AG10803 (cell line): ENCODE measurements at regions not wholly inside any gene's neighbourhood (a gene's known extent, or its start where the extent isn't known, plus 50 kb on each side); places are given as distances from the start of the nearest gene placed in this dataset.

Experiments used
- DNase-seq: peaks from one replicate; pipeline ENCODE4 v3.0.0; 2010; ENCODE audit warnings: low read depth
- H3K4me3 ChIP-seq: 2 replicates; pipeline ENCODE4 v1.5.1; 2011; ENCODE audit warnings: mild to moderate bottlenecking, low read length, control low read depth
- CTCF ChIP-seq: conservative IDR thresholded peaks from 2 replicates; pipeline ENCODE4 v1.5.1; 2011; ENCODE audit warnings: mild to moderate bottlenecking, low read length, control low read depth, inconsistent platforms

DNA sequence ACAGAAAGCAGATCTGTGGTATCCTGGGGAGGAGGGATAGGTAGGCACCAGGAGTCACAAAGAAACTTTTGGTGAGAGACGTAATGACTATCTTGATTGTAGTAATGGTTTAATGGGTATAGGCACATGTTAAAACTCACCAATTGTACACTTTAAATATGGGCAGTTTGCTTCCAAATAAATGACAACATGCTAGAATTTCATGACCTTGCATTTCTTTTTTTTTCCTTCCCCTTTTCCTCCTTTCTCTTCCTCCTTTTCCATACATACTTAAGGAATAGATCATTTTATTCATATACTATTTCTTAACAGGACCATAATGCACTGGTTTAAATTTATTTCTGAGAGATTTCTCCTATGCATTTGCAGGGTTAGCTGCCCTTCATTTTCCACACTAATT is 341.8 kb downstream of the TMEM182 start:
- TF ChIP-seq CTCF: no peak
- DNase-seq: no peak
- no peak overlapping the region for H3K4me3 ChIP-seq

GRCh38 chr2:103119352-103119751 is 357.5 kb downstream of the TMEM182 start:
- no peak for DNase-seq
- H3K4me3 ChIP-seq: no peak overlapping the region
- TF ChIP-seq CTCF: no peak

GRCh38 chr2:103121106-103121505 is 359.3 kb downstream of the TMEM182 start:
- no peak overlapping the region for H3K4me3 ChIP-seq
- DNase-seq: no peak
- TF ChIP-seq CTCF: no peak

DNA sequence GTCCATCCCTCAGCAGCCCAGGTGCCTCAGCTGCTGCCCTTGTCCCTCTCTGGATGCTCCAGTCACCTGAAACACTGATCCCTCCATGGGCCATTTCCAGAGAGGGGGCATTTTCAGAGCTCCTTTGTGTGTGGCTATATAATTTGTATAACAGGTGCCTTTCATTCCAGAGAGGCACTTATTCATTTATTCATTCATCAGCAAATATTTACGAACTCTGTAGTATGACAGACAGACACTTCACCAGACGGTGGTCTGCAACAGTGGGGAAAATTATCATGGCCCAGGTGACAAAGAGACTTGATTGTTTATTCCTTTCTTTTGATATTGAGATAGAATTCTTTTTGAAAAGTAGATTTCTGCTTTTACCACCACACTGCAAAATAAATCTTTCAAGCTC is 361.7 kb downstream of the TMEM182 start:
- TF ChIP-seq CTCF: no peak

GRCh38 chr2:103130857-103131256 is 369.0 kb downstream of the TMEM182 start:
- no peak for TF ChIP-seq CTCF
- DNase-seq: no peak
- no peak overlapping the region for H3K4me3 ChIP-seq

More for the DNA sequence above, 361.7 kb downstream of the TMEM182 start:
- no peak overlapping the region for H3K4me3 ChIP-seq
- no peak for DNase-seq

DNA sequence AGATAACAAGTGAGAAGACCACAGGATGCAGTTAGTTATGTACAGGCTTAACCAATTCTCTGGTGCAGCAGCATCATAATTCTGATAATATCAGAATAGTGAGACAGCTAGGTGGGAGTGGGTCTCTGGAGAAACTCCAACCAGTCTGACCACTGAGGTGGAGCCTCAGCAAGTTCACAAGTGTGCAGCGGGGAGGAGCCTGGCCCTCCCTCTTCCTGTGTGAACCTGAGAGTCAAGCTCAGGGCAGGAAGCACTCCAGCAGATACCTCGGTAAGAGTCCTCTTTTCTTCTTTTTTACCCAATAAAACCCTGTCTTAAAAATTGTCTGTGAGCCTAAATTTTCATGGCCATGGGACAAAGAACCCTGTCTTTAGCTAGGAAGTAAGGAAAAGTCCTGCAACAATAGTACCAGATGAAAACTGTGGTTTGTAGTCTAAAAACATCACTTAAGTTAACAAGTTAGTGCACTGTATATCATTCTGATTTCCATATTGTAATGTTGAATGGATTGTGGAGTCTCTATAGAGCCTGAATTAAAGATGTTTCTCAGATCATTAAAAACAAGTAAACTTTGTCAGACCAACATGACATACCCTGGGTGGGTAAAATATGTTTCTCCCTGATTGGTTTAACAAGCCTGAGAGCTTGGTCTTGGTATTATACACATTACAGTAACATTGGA is 370.8 kb downstream of the TMEM182 start:
- H3K4me3 ChIP-seq: no peak overlapping the region
- no peak for TF ChIP-seq CTCF
- DNase-seq: no peak

DNA sequence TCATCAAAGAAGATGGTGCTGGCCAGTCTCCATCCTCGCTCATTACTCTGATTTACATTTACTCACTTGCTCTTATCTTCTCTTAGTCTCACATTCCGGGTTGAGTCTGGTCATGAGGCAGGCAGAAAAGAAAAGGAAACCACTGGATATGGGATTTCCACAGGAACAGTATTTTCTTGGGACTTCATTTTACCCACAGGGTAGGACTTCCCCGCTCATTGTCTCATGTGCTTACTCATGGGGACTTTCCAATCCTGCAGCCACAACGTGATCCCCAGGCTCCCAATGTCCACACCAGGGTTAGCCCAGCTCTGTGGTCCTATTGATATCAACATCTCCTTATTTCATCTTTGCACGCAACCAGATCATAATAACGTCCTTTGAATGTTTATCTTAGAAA is 373.8 kb downstream of the TMEM182 start:
- no peak overlapping the region for H3K4me3 ChIP-seq
- no peak for DNase-seq
- no peak for TF ChIP-seq CTCF
